ENCODE measurements at regions not wholly inside any gene's neighbourhood (a gene's known extent, or its start where the extent isn't known, plus 50 kb on each side); places are given as distances from the start of the nearest gene placed in this dataset.
A peak's percentile ranks its signal among the peaks of the same experiment; 100 is the strongest.

- Histone ChIP-seq H3K36me3 (ENCODE audit: low read depth) (no peaks in the 10 kb centered on the region), H3K4me3 (no peak overlapping the region), H3K9me3 (no peaks in the 10 kb centered on the region), H3K4me1 (ENCODE audit: low read depth) (no peaks in the 10 kb centered on the region)
- intact Hi-C loops (cut with DNase I, micrococcal nuclease): no loop called here
- ATAC-seq (peak; percentile 25), DNase-seq (no peak)
- TF ChIP-seq CTCF (IDR thresholded peaks at IDR 0.05): no peak
Observed at GRCh38 chr15:98562331-98562937, 85.9 kb upstream of the IGF1R start.

DNA sequence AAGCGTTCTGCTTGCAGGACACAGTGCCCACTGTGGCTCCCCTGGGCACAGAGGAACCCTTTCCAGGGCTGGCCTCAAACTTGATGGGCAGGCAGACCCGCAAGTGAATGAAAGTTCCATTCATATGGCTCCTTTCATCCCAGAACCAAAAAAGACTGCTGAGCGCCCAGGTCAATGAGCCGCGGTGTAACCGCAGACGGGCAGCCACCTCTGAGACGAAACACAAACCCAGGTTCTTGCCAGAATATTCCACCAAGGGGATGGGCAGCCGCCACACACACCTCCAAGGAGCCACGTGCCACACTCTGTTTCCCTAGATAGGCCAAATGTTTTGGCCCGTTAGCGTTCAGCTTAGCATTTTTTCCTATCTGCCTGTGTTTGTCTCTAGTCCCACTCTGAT is 82.8 kb upstream of the IGF1R start:
- ATAC-seq: no peak
- intact Hi-C loops (cut with DNase I, micrococcal nuclease): no loop called here
- TF ChIP-seq CTCF (IDR thresholded peaks at IDR 0.05): no peak

GRCh38 chr15:98567951-98568350 is 80.4 kb upstream of the IGF1R start:
- TF ChIP-seq CTCF (IDR thresholded peaks at IDR 0.05): no peak
- Histone ChIP-seq H3K4me1 (ENCODE audit: low read depth) (no peaks in the 10 kb centered on the region), H3K9me3 (no peaks in the 10 kb centered on the region), H3K36me3 (ENCODE audit: low read depth) (no peaks in the 10 kb centered on the region), H3K4me3 (no peak overlapping the region)
- intact Hi-C loops (cut with DNase I, micrococcal nuclease): no loop called here
- DNase-seq: no peak
- no peak for ATAC-seq

More for the DNA sequence above, 82.8 kb upstream of the IGF1R start:
- Histone ChIP-seq H3K4me3 (no peak overlapping the region), H3K36me3 (ENCODE audit: low read depth) (no peaks in the 10 kb centered on the region), H3K9me3 (no peaks in the 10 kb centered on the region), H3K4me1 (ENCODE audit: low read depth) (no peaks in the 10 kb centered on the region)
- DNase-seq: no peak

GRCh38 chr15:98568382-98569017 is 79.8 kb upstream of the IGF1R start:
- Histone ChIP-seq H3K4me3 (no peak overlapping the region), H3K36me3 (ENCODE audit: low read depth) (no peaks in the 10 kb centered on the region), H3K4me1 (ENCODE audit: low read depth) (no peaks in the 10 kb centered on the region), H3K9me3 (no peaks in the 10 kb centered on the region)
- TF ChIP-seq CTCF (IDR thresholded peaks at IDR 0.05): no peak
- intact Hi-C loops (cut with DNase I, micrococcal nuclease): no loop called here
- DNase-seq: no peak
- no peak for ATAC-seq

GRCh38 chr15:98570119-98570518 is 78.2 kb upstream of the IGF1R start:
- no peak for TF ChIP-seq CTCF (IDR thresholded peaks at IDR 0.05)
- Histone ChIP-seq H3K4me1 (ENCODE audit: low read depth) (no peaks in the 10 kb centered on the region), H3K9me3 (no peaks in the 10 kb centered on the region), H3K4me3 (no peak overlapping the region), H3K36me3 (ENCODE audit: low read depth) (no peaks in the 10 kb centered on the region)
- ATAC-seq (no peak), DNase-seq (no peak)
- intact Hi-C loops (cut with DNase I, micrococcal nuclease): no loop called here
